ENCODE measurements at regions not wholly inside any gene's neighbourhood (a gene's known extent, or its start where the extent isn't known, plus 50 kb on each side); places are given as distances from the start of the nearest gene placed in this dataset.

- no peak for TF ChIP-seq CTCF (IDR thresholded peaks at IDR 0.05; ENCODE audit: low read depth, low read length, missing control alignments)
- in situ Hi-C loops (cut with HindIII; ENCODE audit: low sequenced_read_pairs): no loop called here
- H3K4me3 ChIP-seq (ENCODE audit: low read depth, low read length): no peak overlapping the region
- no peak for DNase-seq (ENCODE audit: low read depth)
Observed at GRCh38 chr7:10677211-10677610, 296.5 kb upstream of the PHF14 start.

GRCh38 chr7:10677668-10678232 lies 295.9 kb upstream of the PHF14 start:
- H3K4me3 ChIP-seq (ENCODE audit: low read depth, low read length): no peak overlapping the region
- TF ChIP-seq CTCF (IDR thresholded peaks at IDR 0.05; ENCODE audit: low read depth, low read length, missing control alignments): no peak
- in situ Hi-C loops (cut with HindIII; ENCODE audit: low sequenced_read_pairs): no loop called here
- no peak for DNase-seq (ENCODE audit: low read depth)

- no peak for TF ChIP-seq CTCF (IDR thresholded peaks at IDR 0.05; ENCODE audit: low read depth, low read length, missing control alignments)
- no peak overlapping the region for H3K4me3 ChIP-seq (ENCODE audit: low read depth, low read length)
- in situ Hi-C loops (cut with HindIII; ENCODE audit: low sequenced_read_pairs): loop anchor here (5.0 kb wide), 1 partner anchor 53 kb away; no protein-coding TSS in a partner anchor
- DNase-seq (ENCODE audit: low read depth): no peak
Observed at GRCh38 chr7:10684606-10685005, 289.1 kb upstream of the PHF14 start.

- in situ Hi-C loops (cut with HindIII; ENCODE audit: low sequenced_read_pairs): no loop called here
Observed at GRCh38 chr7:10685040-10685439, 288.6 kb upstream of the PHF14 start.

GRCh38 chr7:10688544-10688943 lies 285.1 kb upstream of the PHF14 start:
- no peak overlapping the region for H3K4me3 ChIP-seq (ENCODE audit: low read depth, low read length)
- no peak for TF ChIP-seq CTCF (IDR thresholded peaks at IDR 0.05; ENCODE audit: low read depth, low read length, missing control alignments)
- in situ Hi-C loops (cut with HindIII; ENCODE audit: low sequenced_read_pairs): no loop called here
- DNase-seq (ENCODE audit: low read depth): no peak

More at GRCh38 chr7:10685040-10685439, 288.6 kb upstream of the PHF14 start:
- TF ChIP-seq CTCF (IDR thresholded peaks at IDR 0.05; ENCODE audit: low read depth, low read length, missing control alignments): no peak
- no peak overlapping the region for H3K4me3 ChIP-seq (ENCODE audit: low read depth, low read length)
- no peak for DNase-seq (ENCODE audit: low read depth)

- H3K4me3 ChIP-seq (ENCODE audit: low read depth, low read length): no peak overlapping the region
- in situ Hi-C loops (cut with HindIII; ENCODE audit: low sequenced_read_pairs): no loop called here
- TF ChIP-seq CTCF (IDR thresholded peaks at IDR 0.05; ENCODE audit: low read depth, low read length, missing control alignments): no peak
- no peak for DNase-seq (ENCODE audit: low read depth)
Observed at GRCh38 chr7:10696064-10696463, 277.6 kb upstream of the PHF14 start.

All from astrocyte of the cerebellum (primary cell).